ENCODE measurements at regions not wholly inside any gene's neighbourhood (a gene's known extent, or its start where the extent isn't known, plus 50 kb on each side); places are given as distances from the start of the nearest gene placed in this dataset.
"Not testable (repeated sequence)": the region's sequence is repeated elsewhere in the genome, so short reads cannot be mapped to it uniquely, and the experiment has no call there.

GRCh38 chr15:29511663-29512062 is 242.0 kb upstream of the NSMCE3 start:
- DNase-seq (ENCODE audit: low read depth): no peak

- DNase-seq (ENCODE audit: low read depth): not testable (repeated sequence)
Measured at GRCh38 chr15:29505535-29505934, 235.9 kb upstream of the NSMCE3 start.

GRCh38 chr15:29490747-29491471 is 221.3 kb upstream of the NSMCE3 start:
- no peak for DNase-seq (ENCODE audit: low read depth)

GRCh38 chr15:29480949-29481348 is 211.3 kb upstream of the NSMCE3 start:
- no peak for DNase-seq (ENCODE audit: low read depth)

- DNase-seq (ENCODE audit: low read depth): peak; percentile 34
Measured at GRCh38 chr15:29480278-29480677, 210.7 kb upstream of the NSMCE3 start.

- no peak for DNase-seq (ENCODE audit: low read depth)
Measured at GRCh38 chr15:29477256-29477655, 207.6 kb upstream of the NSMCE3 start.

- no peak for DNase-seq (ENCODE audit: low read depth)
Measured at GRCh38 chr15:29476503-29477080, 207.0 kb upstream of the NSMCE3 start.

- DNase-seq (ENCODE audit: low read depth): no peak
Measured at GRCh38 chr15:29475096-29475495, 205.5 kb upstream of the NSMCE3 start.

GRCh38 chr15:29473621-29474105 is 204.0 kb upstream of the NSMCE3 start:
- DNase-seq (ENCODE audit: low read depth): no peak

- DNase-seq (ENCODE audit: low read depth): no peak
Measured at GRCh38 chr15:29472901-29473445, 203.4 kb upstream of the NSMCE3 start.

GRCh38 chr15:29471757-29472156 is 202.1 kb upstream of the NSMCE3 start:
- no peak for DNase-seq (ENCODE audit: low read depth)

- DNase-seq (ENCODE audit: low read depth): no peak
Measured at GRCh38 chr15:29471306-29471705, 201.7 kb upstream of the NSMCE3 start.

GRCh38 chr15:29470794-29471193 is 201.2 kb upstream of the NSMCE3 start:
- DNase-seq (ENCODE audit: low read depth): peak; percentile 37

- no peak for DNase-seq (ENCODE audit: low read depth)
Measured at GRCh38 chr15:29470311-29470710, 200.7 kb upstream of the NSMCE3 start.

- DNase-seq (ENCODE audit: low read depth): no peak
Measured at GRCh38 chr15:29468899-29469298, 199.3 kb upstream of the NSMCE3 start.

GRCh38 chr15:29467091-29467490 is 197.5 kb upstream of the NSMCE3 start:
- no peak for DNase-seq (ENCODE audit: low read depth)

- no peak for DNase-seq (ENCODE audit: low read depth)
Measured at GRCh38 chr15:29466292-29466691, 196.7 kb upstream of the NSMCE3 start.

- DNase-seq (ENCODE audit: low read depth): no peak
Measured at GRCh38 chr15:29465816-29466215, 196.2 kb upstream of the NSMCE3 start.

- no peak for DNase-seq (ENCODE audit: low read depth)
Measured at GRCh38 chr15:29465196-29465595, 195.6 kb upstream of the NSMCE3 start.

- DNase-seq (ENCODE audit: low read depth): no peak
Measured at GRCh38 chr15:29461877-29462276, 192.3 kb upstream of the NSMCE3 start.

GRCh38 chr15:29458361-29458760 is 188.7 kb upstream of the NSMCE3 start:
- DNase-seq (ENCODE audit: low read depth): no peak

GRCh38 chr15:29457729-29458128 is 188.1 kb upstream of the NSMCE3 start:
- peak; percentile 75 for DNase-seq (ENCODE audit: low read depth)

- DNase-seq (ENCODE audit: low read depth): no peak
Measured at GRCh38 chr15:29456964-29457363, 187.3 kb upstream of the NSMCE3 start.
